ENCODE measurements at regions not wholly inside any gene's neighbourhood (a gene's known extent, or its start where the extent isn't known, plus 50 kb on each side); places are given as distances from the start of the nearest gene placed in this dataset.

GRCh38 chr2:192876698-192877097 is 682.0 kb upstream of the TMEFF2 start:
- DNase-seq (ENCODE audit: low read depth, low spot score): no peak

- DNase-seq (ENCODE audit: low read depth, low spot score): no peak
These were observed 660.0 kb upstream of the TMEFF2 start for GRCh38 chr2:192854706-192855105.

- no peak for DNase-seq (ENCODE audit: low read depth, low spot score)
These were observed 659.3 kb upstream of the TMEFF2 start for GRCh38 chr2:192854031-192854430.

- DNase-seq (ENCODE audit: low read depth, low spot score): no peak
These were observed 634.2 kb upstream of the TMEFF2 start for GRCh38 chr2:192828947-192829346.

- no peak for DNase-seq (ENCODE audit: low read depth, low spot score)
These were observed 633.4 kb upstream of the TMEFF2 start for GRCh38 chr2:192828175-192828574.

GRCh38 chr2:192827735-192828134 is 633.0 kb upstream of the TMEFF2 start:
- DNase-seq (ENCODE audit: low read depth, low spot score): no peak

- DNase-seq (ENCODE audit: low read depth, low spot score): no peak
These were observed 619.6 kb upstream of the TMEFF2 start for GRCh38 chr2:192814376-192814775.

- DNase-seq (ENCODE audit: low read depth, low spot score): no peak
These were observed 618.6 kb upstream of the TMEFF2 start for GRCh38 chr2:192813341-192813740.

GRCh38 chr2:192809173-192809572 is 614.4 kb upstream of the TMEFF2 start:
- DNase-seq (ENCODE audit: low read depth, low spot score): no peak

- DNase-seq (ENCODE audit: low read depth, low spot score): no peak
These were observed 588.9 kb upstream of the TMEFF2 start for GRCh38 chr2:192783643-192784042.

- DNase-seq (ENCODE audit: low read depth, low spot score): no peak
These were observed 580.9 kb upstream of the TMEFF2 start for GRCh38 chr2:192775459-192776262.

GRCh38 chr2:192775011-192775410 is 580.3 kb upstream of the TMEFF2 start:
- no peak for DNase-seq (ENCODE audit: low read depth, low spot score)

- DNase-seq (ENCODE audit: low read depth, low spot score): no peak
These were observed 578.3 kb upstream of the TMEFF2 start for GRCh38 chr2:192773044-192773443.

- DNase-seq (ENCODE audit: low read depth, low spot score): no peak
These were observed 555.0 kb upstream of the TMEFF2 start for GRCh38 chr2:192749611-192750200.

- DNase-seq (ENCODE audit: low read depth, low spot score): no peak
These were observed 547.2 kb upstream of the TMEFF2 start for GRCh38 chr2:192741889-192742288.

- DNase-seq (ENCODE audit: low read depth, low spot score): no peak
These were observed 540.7 kb upstream of the TMEFF2 start for GRCh38 chr2:192735447-192735846.

GRCh38 chr2:192729369-192729768 is 534.6 kb upstream of the TMEFF2 start:
- DNase-seq (ENCODE audit: low read depth, low spot score): no peak

GRCh38 chr2:192725991-192726390 is 531.3 kb upstream of the TMEFF2 start:
- DNase-seq (ENCODE audit: low read depth, low spot score): no peak

GRCh38 chr2:192719629-192720028 is 524.9 kb upstream of the TMEFF2 start:
- no peak for DNase-seq (ENCODE audit: low read depth, low spot score)

GRCh38 chr2:192718340-192718739 is 523.6 kb upstream of the TMEFF2 start:
- no peak for DNase-seq (ENCODE audit: low read depth, low spot score)

GRCh38 chr2:192700934-192701333 is 506.2 kb upstream of the TMEFF2 start:
- DNase-seq (ENCODE audit: low read depth, low spot score): no peak

GRCh38 chr2:192697880-192698279 is 503.1 kb upstream of the TMEFF2 start:
- DNase-seq (ENCODE audit: low read depth, low spot score): no peak

- DNase-seq (ENCODE audit: low read depth, low spot score): no peak
These were observed 502.1 kb upstream of the TMEFF2 start for GRCh38 chr2:192696857-192697256.
